ENCODE measurements at regions not wholly inside any gene's neighbourhood (a gene's known extent, or its start where the extent isn't known, plus 50 kb on each side); places are given as distances from the start of the nearest gene placed in this dataset.

GRCh38 chr11:79675081-79675480 is 234.3 kb upstream of the TENM4 start:
- TF ChIP-seq EZH2phosphoT487 (IDR thresholded peaks at IDR 0.05; ENCODE audit: borderline replicate concordance, low read length) (no peak), CTCF (conservative IDR thresholded peaks at IDR 0.05; ENCODE audit: low read depth, low read length) (no peak)

Measured in PC-3 (cell line).